HepG2 (cell line): ENCODE measurements at regions not wholly inside any gene's neighbourhood (a gene's known extent, or its start where the extent isn't known, plus 50 kb on each side); places are given as distances from the start of the nearest gene placed in this dataset.

ENCODE experiments used
- ATAC-seq: fragments of 200-7000 bp; cut with Tn5 transposase; 3 replicates; pipeline ENCODE4 v1.9.1; 2020; ENCODE audit warnings: mild to moderate bottlenecking, moderate library complexity
- BruUV-seq: library from RNA; stranded (reverse); fragments of 400-500 nt; replicated peaks from 2 replicates; lab custom pipeline; 2021; lab: Mats Ljungman, UMichigan
- CTCF ChIA-PET: fragments of 300-600 bp; formaldehyde crosslinking; extraction: SDS; loops from one replicate; lab custom pipeline; 2021; ENCODE audit warnings: low total read pairs, inconsistent platforms, low intra/inter-chr PET ratio; lab: Yijun Ruan, JAX
- POLR2A ChIA-PET: fragments of 350-600 bp; sonication (Branson Sonifier 250); formaldehyde crosslinking; loops from one replicate; lab custom pipeline; 2020; ENCODE audit warnings: antibody characterized with exemption, inconsistent platforms; lab: Yijun Ruan, JAX
- DNase-seq: peaks from one replicate; pipeline ENCODE4 v3.0.0-alpha.2; 2015; ENCODE audit warnings: low spot score
- FAIRE-seq: peaks from 3 replicates; lab custom pipeline; 2011; peaks lifted over from hg19 to GRCh38; lab: Jason Lieb, UNC
- H2AFZ ChIP-seq: one replicate; pipeline ENCODE4 v1.6.1; 2011; ENCODE audit warnings: low read length, inconsistent platforms
- H3K27ac ChIP-seq: fragments of 300-600 bp; 3 replicates; pipeline ENCODE4 v1.8.0; 2011; ENCODE audit warnings: mixed run types, mild to moderate bottlenecking, mixed read lengths, low read length, inconsistent platforms; ENCODE audit not compliant: insufficient read depth; ENCODE audit errors: extremely low read length
- H3K27me3 ChIP-seq, 2 experiments: fragments of 200-600 bp in 1 of 2; 2 replicates in 1 of 2; 3 replicates in 1 of 2; pipeline versions ENCODE4 v1.6.0 to v1.8.0; 2011; ENCODE audit warnings: low read length in 2 of 2, mild to moderate bottlenecking in 2 of 2, moderate library complexity in 2 of 2, inconsistent platforms in 1 of 2; ENCODE audit not compliant: insufficient read depth in 2 of 2, control insufficient read depth in 1 of 2
- H3K36me3 ChIP-seq, 2 experiments: fragments of 200-600 bp in 1 of 2; replicated peaks in 1 of 2; 2 replicates in 1 of 2; 3 replicates in 1 of 2; pipeline versions ENCODE4 v1.5.1 to v1.8.0; 2011; ENCODE audit warnings: low read length in 2 of 2, inconsistent platforms in 1 of 2; ENCODE audit not compliant: insufficient read depth in 2 of 2, control insufficient read depth in 1 of 2
- H3K4me1 ChIP-seq: 2 replicates; pipeline ENCODE4 v1.5.1; 2012; ENCODE audit warnings: low read length, inconsistent platforms; ENCODE audit not compliant: insufficient read depth
- H3K4me2 ChIP-seq: 2 replicates; pipeline ENCODE4 v1.6.0; 2011; ENCODE audit warnings: low read depth, low read length, inconsistent platforms
- H3K4me3 ChIP-seq, 3 experiments: fragments of 200-600 bp in 1 of 3; sonication (generic), shearing (Covaris generic) in 1 of 3; replicated peaks in 1 of 3; 2 replicates each; pipeline ENCODE4 v1.5.1; 2011 to 2016; ENCODE audit warnings: low read length in 3 of 3, inconsistent platforms in 2 of 3, low read depth in 2 of 3, mild to moderate bottlenecking in 2 of 3, control low read depth in 1 of 3, mixed read lengths in 1 of 3; ENCODE audit not compliant: insufficient read depth in 1 of 3
- H3K79me2 ChIP-seq: one replicate; pipeline ENCODE4 v1.6.1; 2011; ENCODE audit warnings: low read length, inconsistent platforms; ENCODE audit not compliant: insufficient read depth
- H3K9ac ChIP-seq: 2 replicates; pipeline ENCODE4 v1.6.0; 2011; ENCODE audit warnings: mild to moderate bottlenecking, low read depth, low read length, inconsistent platforms; ENCODE audit not compliant: insufficient read depth
- H3K9me3 ChIP-seq: 2 replicates; pipeline ENCODE4 v1.5.1; 2012; ENCODE audit warnings: mild to moderate bottlenecking, low read length
- H4K20me1 ChIP-seq: 2 replicates; pipeline ENCODE4 v1.6.0; 2011; ENCODE audit warnings: inconsistent platforms, mild to moderate bottlenecking, low read length, moderate library complexity; ENCODE audit not compliant: insufficient read depth
- BCL3 ChIP-seq: sonication (generic); formaldehyde crosslinking; IDR thresholded peaks from 2 replicates; pipeline ENCODE4 v1.5.1; 2020; ENCODE audit warnings: mild to moderate bottlenecking, missing genetic modification reagents, moderate library complexity
- DMTF1 ChIP-seq: sonication (generic); formaldehyde crosslinking; IDR thresholded peaks from 2 replicates; pipeline ENCODE4 v1.4.0; 2020; ENCODE audit warnings: mild to moderate bottlenecking, missing genetic modification reagents
- ETV5 ChIP-seq: IDR thresholded peaks from 2 replicates; pipeline ENCODE4 v1.6.1; 2018; ENCODE audit warnings: missing biosample characterization, missing genetic modification reagents, inconsistent platforms, borderline replicate concordance
- JUNB ChIP-seq: sonication (generic); formaldehyde crosslinking; IDR thresholded peaks from 2 replicates; pipeline ENCODE4 v1.8.0; 2022; ENCODE audit warnings: missing genetic modification reagents, mild to moderate bottlenecking, borderline replicate concordance
- PLSCR1 ChIP-seq: sonication (generic); formaldehyde crosslinking; IDR thresholded peaks from 2 replicates; pipeline ENCODE4 v1.5.0; 2020; ENCODE audit warnings: missing genetic modification reagents, mild to moderate bottlenecking, borderline replicate concordance
- SMARCC2 ChIP-seq: fragments of 450-650 bp; IDR thresholded peaks from 2 replicates; pipeline ENCODE4 v1.6.1; 2017; ENCODE audit warnings: antibody characterized with exemption, mild to moderate bottlenecking
- SOX6 ChIP-seq, 2 experiments: fragments of 450-650 bp in 1 of 2; sonication (generic) in 1 of 2; formaldehyde crosslinking in 1 of 2; IDR thresholded peaks; 2 replicates each; pipeline versions ENCODE4 v1.4.0 to v1.6.1; 2017 to 2020; ENCODE audit warnings: antibody characterized with exemption in 1 of 2, mild to moderate bottlenecking in 1 of 2, missing genetic modification reagents in 1 of 2
- SUZ12 ChIP-seq: fragments of 150-350 bp; IDR thresholded peaks from 2 replicates; pipeline ENCODE4 v1.6.1; 2014; ENCODE audit warnings: low read depth, low read length
- ZFP1 ChIP-seq: IDR thresholded peaks from 2 replicates; pipeline ENCODE4 v1.6.1; 2016
- ZKSCAN5 ChIP-seq: sonication (generic); formaldehyde crosslinking; IDR thresholded peaks from 2 replicates; pipeline ENCODE4 v1.5.1; 2020; ENCODE audit warnings: mild to moderate bottlenecking, missing genetic modification reagents
- ZNF362 ChIP-seq: sonication (generic); formaldehyde crosslinking; IDR thresholded peaks from 2 replicates; pipeline ENCODE4 v1.4.0; 2020; ENCODE audit warnings: missing genetic modification reagents, mild to moderate bottlenecking, borderline replicate concordance
- ZNF547 ChIP-seq: sonication (generic); formaldehyde crosslinking; IDR thresholded peaks from 2 replicates; pipeline ENCODE4 v1.5.1; 2020; ENCODE audit warnings: mild to moderate bottlenecking, missing genetic modification reagents
- ZNF780A ChIP-seq: sonication (generic); formaldehyde crosslinking; IDR thresholded peaks from 2 replicates; pipeline ENCODE4 v1.8.0; 2022; ENCODE audit warnings: mild to moderate bottlenecking, missing genetic modification reagents, moderate library complexity
- ZNF792 ChIP-seq: IDR thresholded peaks from 2 replicates; pipeline ENCODE4 v1.6.1; 2016
- WGBS: methylation state at CpG from one replicate; pipeline ENCODE4 v1.1.6; 2017; ENCODE audit warnings: low lambda C conversion rate; 5-methylcytosine and 5-hydroxymethylcytosine counted together
- in situ Hi-C: cut with HindIII; loops from 2 replicates; pipeline ENCODE4 v1.10.0; 2017; ENCODE audit warnings: low pct_unique_long_range_greater_than_20kb; ENCODE audit not compliant: extremely low pct_ligation_motif_present
- intact Hi-C: fragments of 100-400 bp; cut with micrococcal nuclease; formaldehyde crosslinking; loops from one replicate; pipeline ENCODE4 v1.10.0; 2022; ENCODE audit not compliant: unreplicated experiment

GRCh38 chr6:148137652-148138051 is 205.0 kb upstream of the SASH1 start:
- in situ Hi-C loops, result no loop called here

GRCh38 chr6:148138573-148138972 is 204.1 kb upstream of the SASH1 start:
- no peak for ATAC-seq
- FAIRE-seq, result no peak
- Histone ChIP-seq H3K27ac (no peak overlapping the region), H3K9me3 (peaks cover 10% of the 10 kb centered on the region), H4K20me1 (no peaks in the 10 kb centered on the region), H2AFZ (no peak overlapping the region), H3K79me2 (no peaks in the 10 kb centered on the region), H3K4me3 (no peak overlapping the region), H3K36me3 (no peaks in the 10 kb centered on the region), H3K4me2 (no peak overlapping the region), H3K27me3 (peaks cover 0 to 6% of the 10 kb centered on the region in 2 experiments; a peak in 2 of 5 replicates), H3K4me1 (peaks cover 8% of the 10 kb centered on the region; the same call in 1 of the 2 replicates), H3K9ac (no peak overlapping the region)
- 28% methylated on average over 1 of the region's 1 CpG for WGBS
- ChIA-PET POLR2A (no interaction called here), CTCF (no interaction called here)
- in situ Hi-C loops, result no loop called here
- intact Hi-C loops, result no loop called here
- no peak for DNase-seq
- BruUV-seq, result no TSS peak
- no peak for TF ChIP-seq ZFP1 (CRISPR knock-in tag)
- no peak for TF ChIP-seq DMTF1 (CRISPR knock-in tag)
- no peak for TF ChIP-seq SOX6 (IDR thresholded peaks at IDR 0.05)
- no peak for TF ChIP-seq SOX6 (CRISPR knock-in tag; IDR thresholded peaks at IDR 0.05)
- TF ChIP-seq ZKSCAN5, result no peak
- TF ChIP-seq ZNF547 (CRISPR knock-in tag), result no peak
- TF ChIP-seq ZNF780A (CRISPR knock-in tag), result no peak
- no peak for TF ChIP-seq ZNF362 (CRISPR knock-in tag)
- no peak for TF ChIP-seq ETV5 (CRISPR knock-in tag)
- TF ChIP-seq SUZ12, result no peak
- TF ChIP-seq BCL3, result no peak
- no peak for TF ChIP-seq JUNB (CRISPR knock-in tag)
- TF ChIP-seq PLSCR1, result no peak

More at GRCh38 chr6:148137652-148138051, 205.0 kb upstream of the SASH1 start:
- no peak for DNase-seq
- Histone ChIP-seq H3K9ac (no peak overlapping the region), H3K36me3 (no peaks in the 10 kb centered on the region), H3K27me3 (peaks cover 0 to 6% of the 10 kb centered on the region in 2 experiments; a peak in 2 of 5 replicates), H4K20me1 (no peaks in the 10 kb centered on the region), H3K4me2 (no peak overlapping the region), H2AFZ (no peak overlapping the region), H3K79me2 (no peaks in the 10 kb centered on the region), H3K4me1 (peaks cover 8% of the 10 kb centered on the region; the same call in 1 of the 2 replicates), H3K9me3 (peaks cover 10% of the 10 kb centered on the region), H3K4me3 (no peak overlapping the region), H3K27ac (no peak overlapping the region)
- no peak for FAIRE-seq
- CTCF ChIA-PET, result no interaction called here
- ATAC-seq, result no peak
- POLR2A ChIA-PET, result no interaction called here
- BruUV-seq, result no TSS peak
- 25% methylated on average over 1 of the region's 1 CpG for WGBS
- intact Hi-C loops, result no loop called here
- TF ChIP-seq ZNF792 (peak; percentile 93), SMARCC2 (no peak)
